IPS DF 6.9 (cell line): ENCODE measurements at regions not wholly inside any gene's neighbourhood (a gene's known extent, or its start where the extent isn't known, plus 50 kb on each side); places are given as distances from the start of the nearest gene placed in this dataset.
A peak's percentile ranks its signal among the peaks of the same experiment; 100 is the strongest.
"Not testable (repeated sequence)": the region's sequence is repeated elsewhere in the genome, so short reads cannot be mapped to it uniquely, and the experiment has no call there.

Source experiments
- DNase-seq: peaks from one replicate; pipeline ENCODE4 v3.0.0-alpha.2; 2013; ENCODE audit warnings: low read depth, low spot score
- H3K27ac ChIP-seq: one replicate; pipeline ENCODE4 v1.5.1; 2013; ENCODE audit warnings: low read length, control low read depth
- H3K27me3 ChIP-seq: 2 replicates; pipeline ENCODE4 v1.6.1; 2013; ENCODE audit warnings: mild to moderate bottlenecking, low read length; ENCODE audit not compliant: control insufficient read depth, insufficient read depth
- H3K36me3 ChIP-seq: 2 replicates; pipeline ENCODE4 v1.6.1; 2013; ENCODE audit warnings: low read length; ENCODE audit not compliant: control insufficient read depth, insufficient read depth
- H3K4me1 ChIP-seq: 2 replicates; pipeline ENCODE4 v1.6.1; 2013; ENCODE audit warnings: low read length; ENCODE audit not compliant: control insufficient read depth, insufficient read depth
- H3K4me3 ChIP-seq: 2 replicates; pipeline ENCODE4 v1.5.1; 2013; ENCODE audit warnings: mild to moderate bottlenecking, low read length
- H3K9me3 ChIP-seq: 2 replicates; pipeline ENCODE4 v1.6.1; 2013; ENCODE audit warnings: low read length, inconsistent platforms; ENCODE audit not compliant: control insufficient read depth, insufficient read depth
- WGBS: extraction: QIAGEN DNeasy Blood & Tissue Kit; methylation state at CpG from one replicate; pipeline ENCODE4 v1.1.7; 2013; ENCODE audit warnings: mixed read lengths, missing lambda C conversion rate; ENCODE audit not compliant: insufficient read length, insufficient coverage; 5-methylcytosine and 5-hydroxymethylcytosine counted together

DNA sequence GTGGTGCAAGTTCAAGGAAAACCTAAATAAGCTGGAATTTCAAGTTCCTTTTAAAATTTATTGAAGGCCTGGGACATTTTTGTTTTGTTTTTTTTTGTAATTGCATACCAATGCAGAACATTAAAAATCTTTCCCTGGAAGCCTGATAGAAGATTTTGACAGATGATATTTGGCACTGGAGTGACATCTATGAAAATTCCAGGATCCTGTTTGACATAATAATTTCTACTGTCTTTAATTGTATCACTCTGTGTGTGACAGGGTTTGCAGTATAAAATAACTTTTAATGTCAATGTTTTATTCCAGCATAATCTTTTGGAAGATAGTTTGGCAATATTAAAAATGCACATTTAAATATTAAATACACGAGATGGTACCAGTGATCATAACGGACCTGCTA is 514.2 kb upstream of the ACO1 start:
- DNase-seq, result no peak
- no peaks in the 10 kb centered on the region for H3K27me3 ChIP-seq
- H3K4me3 ChIP-seq, result no peak overlapping the region
- H3K4me1 ChIP-seq, result no peaks in the 10 kb centered on the region
- H3K36me3 ChIP-seq, result no peaks in the 10 kb centered on the region
- no peak overlapping the region for H3K27ac ChIP-seq
- no CpG with 5 or more reads among the region's 2 CpGs for WGBS
- H3K9me3 ChIP-seq, result no peaks in the 10 kb centered on the region

DNA sequence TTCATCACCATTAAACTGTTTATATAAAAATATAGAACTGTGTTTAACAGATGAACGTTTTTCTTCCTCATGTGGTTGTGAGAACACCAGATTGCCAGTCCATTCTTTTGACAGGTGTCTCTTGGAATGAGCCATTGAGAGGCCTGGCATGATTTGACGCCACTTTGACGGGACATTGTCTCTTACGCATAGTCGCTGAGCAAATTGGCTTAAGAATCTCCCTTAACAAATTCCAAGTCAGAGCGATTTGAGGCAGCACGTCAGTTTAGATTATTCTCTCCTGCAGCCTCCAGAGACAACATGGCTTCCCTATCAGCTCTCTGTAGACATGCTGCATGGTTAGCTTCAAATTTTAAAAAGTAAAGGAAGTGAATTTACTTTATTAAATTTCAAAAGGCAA is 510.7 kb upstream of the ACO1 start:
- Histone ChIP-seq H3K4me3 (no peak overlapping the region), H3K27me3 (no peaks in the 10 kb centered on the region), H3K36me3 (no peaks in the 10 kb centered on the region), H3K27ac (no peak overlapping the region), H3K9me3 (no peaks in the 10 kb centered on the region), H3K4me1 (no peaks in the 10 kb centered on the region)
- no CpG with 5 or more reads among the region's 7 CpGs for WGBS
- no peak for DNase-seq

DNA sequence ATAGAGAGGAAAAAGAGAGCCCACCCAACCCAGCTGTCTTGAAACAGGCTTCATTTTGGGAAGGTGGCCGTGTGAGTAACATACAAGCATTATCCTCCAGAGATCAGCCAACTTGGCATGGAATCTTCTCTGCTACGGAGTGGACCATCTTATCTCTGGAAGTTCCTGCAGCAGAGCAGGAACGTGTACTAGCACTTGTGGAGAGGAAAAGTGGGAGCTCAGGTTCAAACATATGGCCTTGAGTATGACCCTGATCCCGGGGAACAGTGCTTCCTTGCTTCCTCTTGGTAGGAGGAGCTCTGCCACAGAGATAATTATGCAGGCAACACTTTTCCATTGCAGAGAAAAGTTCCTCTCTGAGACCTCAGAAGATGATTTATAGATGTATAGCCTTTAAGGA is 490.4 kb upstream of the ACO1 start:
- H3K9me3 ChIP-seq, result no peaks in the 10 kb centered on the region

DNA sequence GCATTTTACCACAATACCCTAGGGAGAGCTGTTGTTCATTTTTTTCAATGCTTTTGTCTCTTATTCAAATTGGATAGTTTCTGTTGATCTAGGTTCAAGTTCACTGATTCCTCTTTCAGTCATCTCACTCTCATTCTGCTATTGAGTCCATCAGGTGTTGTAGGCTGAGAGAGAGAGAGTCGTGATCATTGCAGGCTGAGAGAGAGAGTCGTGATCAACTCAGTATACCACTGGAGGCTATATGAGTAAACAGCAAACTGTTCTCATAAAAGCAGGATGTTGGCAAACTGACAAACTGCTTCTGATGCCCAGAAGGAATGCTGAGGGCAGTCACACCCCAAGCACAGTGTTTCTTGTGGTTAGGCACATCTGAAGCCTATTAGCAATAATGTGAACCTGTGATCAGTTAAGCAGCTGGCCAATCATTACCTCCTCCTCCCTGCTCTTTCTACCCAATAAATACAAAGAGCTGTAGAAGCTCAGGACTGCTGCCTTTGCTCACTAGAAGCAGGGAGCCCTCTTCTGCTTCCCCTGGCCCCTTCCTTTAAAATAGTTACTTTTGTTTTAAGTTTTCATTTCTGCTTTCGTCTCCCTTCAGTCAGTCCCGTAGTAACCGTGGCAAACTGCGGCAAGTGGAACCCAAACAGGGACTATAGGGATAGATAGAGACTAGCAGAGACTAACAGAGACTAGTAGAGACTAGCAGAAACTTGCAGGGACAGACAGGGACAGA is 476.1 kb upstream of the ACO1 start:
- Histone ChIP-seq H3K4me1 (no peaks in the 10 kb centered on the region), H3K27ac (no peak overlapping the region), H3K36me3 (no peaks in the 10 kb centered on the region; the same call in 1 of the 2 replicates), H3K27me3 (no peaks in the 10 kb centered on the region), H3K9me3 (no peaks in the 10 kb centered on the region), H3K4me3 (no peak overlapping the region)
- no peak for DNase-seq
- no CpG with 5 or more reads among the region's 6 CpGs for WGBS

More for the DNA sequence above, 490.4 kb upstream of the ACO1 start:
- Histone ChIP-seq H3K4me3 (no peak overlapping the region), H3K36me3 (no peaks in the 10 kb centered on the region), H3K4me1 (no peaks in the 10 kb centered on the region), H3K27ac (no peak overlapping the region), H3K27me3 (no peaks in the 10 kb centered on the region)
- WGBS, result no CpG with 5 or more reads among the region's 4 CpGs
- DNase-seq, result no peak

DNA sequence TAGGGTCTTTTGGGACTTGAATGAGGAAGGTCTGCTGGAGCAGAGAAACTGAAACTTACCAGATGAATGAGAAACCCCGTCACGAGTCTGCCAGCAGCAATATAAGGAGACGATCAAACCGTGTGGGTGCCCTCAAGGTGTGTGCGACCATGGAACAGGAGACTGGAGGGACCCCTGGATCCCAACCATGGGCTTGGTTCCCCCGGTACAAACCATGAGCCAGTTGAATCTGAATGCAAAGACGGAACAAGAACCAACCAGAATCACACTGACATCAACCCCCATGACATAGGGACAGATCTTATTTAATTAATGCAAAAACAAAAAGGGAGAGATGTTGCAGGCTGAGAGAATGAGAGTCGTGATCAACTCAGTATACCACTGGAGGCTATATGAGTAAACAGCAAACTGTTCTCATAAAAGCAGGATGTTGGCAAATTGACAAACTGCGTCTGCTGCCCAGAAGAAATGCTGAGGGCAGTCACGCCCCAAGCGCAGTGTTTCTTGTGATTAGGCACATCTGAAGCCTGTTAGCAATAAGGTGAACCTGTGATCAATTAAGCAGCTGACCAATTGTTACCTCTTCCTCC is 475.5 kb upstream of the ACO1 start:
- no peak for DNase-seq
- no peak overlapping the region for H3K27ac ChIP-seq
- no peaks in the 10 kb centered on the region for H3K9me3 ChIP-seq
- no peak overlapping the region for H3K4me3 ChIP-seq
- H3K4me1 ChIP-seq, result no peaks in the 10 kb centered on the region
- H3K36me3 ChIP-seq, result no peaks in the 10 kb centered on the region; the same call in 1 of the 2 replicates
- no peaks in the 10 kb centered on the region for H3K27me3 ChIP-seq
- WGBS, result no CpG with 5 or more reads among the region's 11 CpGs

DNA sequence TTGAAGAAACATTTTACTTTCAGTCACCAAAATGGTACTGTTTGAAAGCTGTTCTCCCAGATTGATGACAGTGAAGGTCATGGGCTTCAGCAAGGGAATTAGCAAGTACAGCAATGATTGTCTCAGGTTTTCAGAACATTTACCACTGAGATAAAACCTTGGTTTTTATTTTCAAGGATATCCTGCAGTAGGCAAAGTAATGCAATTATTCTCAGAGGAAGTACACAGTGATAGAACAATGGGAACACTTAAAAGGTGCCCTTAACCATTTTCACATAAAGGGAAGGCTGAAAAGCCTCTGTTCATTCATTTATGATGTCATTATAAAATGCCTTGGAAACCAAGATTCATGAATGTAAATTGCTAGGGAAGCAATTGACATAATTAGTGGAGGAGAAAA is 471.8 kb upstream of the ACO1 start:
- H3K4me1 ChIP-seq, result no peaks in the 10 kb centered on the region
- H3K9me3 ChIP-seq, result no peaks in the 10 kb centered on the region
- no peak overlapping the region for H3K4me3 ChIP-seq
- H3K27me3 ChIP-seq, result no peaks in the 10 kb centered on the region
- no peak overlapping the region for H3K27ac ChIP-seq
- no peak for DNase-seq
- no peaks in the 10 kb centered on the region for H3K36me3 ChIP-seq

DNA sequence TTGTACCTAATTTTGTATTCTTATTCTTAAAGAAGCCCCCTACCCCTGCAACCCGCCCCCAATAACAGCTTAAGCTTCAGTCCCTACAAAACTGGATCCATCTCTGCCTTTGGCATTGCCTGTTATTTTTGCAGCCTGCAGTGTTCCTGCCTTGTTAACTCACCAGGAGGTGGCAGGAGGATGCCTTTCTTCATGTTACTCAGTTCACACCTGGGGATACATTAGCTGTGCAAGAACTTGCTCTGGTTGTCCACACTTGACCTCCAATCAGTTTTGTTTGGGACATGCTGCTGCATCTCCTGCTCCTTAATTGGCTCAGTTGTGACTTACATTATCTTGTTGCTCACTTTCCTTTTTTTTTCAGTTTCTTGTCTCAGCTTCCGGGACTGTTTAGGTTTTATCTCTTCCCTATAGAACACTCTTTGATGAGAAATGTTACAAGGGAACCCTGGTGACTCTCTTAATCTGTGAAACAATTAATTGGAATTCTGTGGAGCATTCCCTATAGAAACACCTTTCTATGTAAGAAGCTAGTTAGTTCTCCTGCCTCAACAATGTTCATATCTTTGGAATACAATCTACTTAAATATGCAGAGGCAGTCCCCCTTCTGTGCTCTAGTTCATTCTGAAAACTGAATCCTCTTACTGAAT is 467.7 kb upstream of the ACO1 start:
- WGBS, result no CpG with 5 or more reads among the region's 2 CpGs
- H3K4me1 ChIP-seq, result no peaks in the 10 kb centered on the region
- no peaks in the 10 kb centered on the region for H3K9me3 ChIP-seq
- H3K4me3 ChIP-seq, result no peak overlapping the region
- DNase-seq, result peak; percentile 27
- H3K27ac ChIP-seq, result no peak overlapping the region
- H3K27me3 ChIP-seq, result no peaks in the 10 kb centered on the region
- H3K36me3 ChIP-seq, result no peaks in the 10 kb centered on the region

DNA sequence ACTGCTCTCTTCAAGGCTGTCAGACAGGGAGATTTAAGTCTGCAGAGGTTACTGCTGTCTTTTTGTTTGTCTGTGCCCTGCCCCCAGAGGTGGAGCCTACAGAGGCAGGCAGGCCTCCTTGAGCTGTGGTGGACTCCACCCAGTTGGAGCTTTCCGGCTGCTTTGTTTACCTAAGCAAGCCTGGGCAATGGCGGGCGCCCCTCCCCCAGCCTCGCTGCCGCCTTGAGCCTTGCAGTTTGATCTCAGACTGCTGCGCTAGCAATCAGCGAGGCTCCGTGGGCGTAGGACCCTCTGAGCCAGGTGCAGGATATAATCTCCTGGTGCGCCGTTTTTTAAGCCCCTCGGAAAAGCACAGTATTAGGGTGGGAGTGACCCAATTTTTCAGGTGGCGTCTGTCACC is 446.7 kb upstream of the ACO1 start:
- H3K27ac ChIP-seq, H3K4me1 ChIP-seq, H3K9me3 ChIP-seq, H3K27me3 ChIP-seq, DNase-seq, H3K4me3 ChIP-seq, H3K36me3 ChIP-seq: not testable (repeated sequence)
- WGBS, result no CpG with 5 or more reads among the region's 13 CpGs

DNA sequence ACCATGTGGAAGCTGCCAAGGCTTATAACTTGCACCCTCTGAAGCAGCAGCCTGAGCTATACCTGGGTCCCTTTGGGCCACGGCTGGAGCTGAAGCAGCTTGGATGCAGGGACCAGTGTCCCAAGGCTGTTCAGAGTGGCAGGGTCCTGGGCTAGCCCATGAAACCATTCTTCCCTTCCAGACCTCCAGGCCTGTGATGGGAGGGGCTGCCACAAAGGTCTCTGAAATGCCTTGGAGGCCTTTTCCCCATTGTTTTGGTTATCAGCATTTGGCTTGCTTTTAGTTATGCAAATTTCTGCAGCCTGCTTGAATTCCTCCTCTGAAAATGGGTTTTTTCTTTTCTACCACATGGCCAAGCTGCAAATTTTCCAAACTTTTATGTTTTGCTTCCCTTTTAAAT is 433.7 kb upstream of the ACO1 start:
- no peaks in the 10 kb centered on the region for H3K27me3 ChIP-seq
- no peak for DNase-seq

DNA sequence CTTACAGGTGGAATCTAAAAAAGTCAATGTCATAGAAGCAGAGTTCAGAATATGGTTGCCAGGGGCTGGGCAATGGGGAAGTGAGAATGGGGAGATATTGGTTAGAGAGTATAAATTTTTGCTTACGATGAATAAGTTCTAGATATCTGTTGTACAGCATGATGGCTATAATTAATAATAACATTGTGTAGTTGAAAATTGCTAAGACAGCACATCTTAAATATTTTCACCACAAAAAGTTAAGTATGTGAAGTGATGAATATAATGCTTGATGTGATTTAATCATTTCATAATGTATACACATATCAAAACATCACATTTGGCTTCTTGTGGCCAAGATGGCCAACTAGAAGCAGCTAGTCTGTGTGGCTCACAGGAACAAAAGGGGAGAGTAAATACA is 425.9 kb upstream of the ACO1 start:
- Histone ChIP-seq H3K27me3 (no peaks in the 10 kb centered on the region), H3K9me3 (no peaks in the 10 kb centered on the region), H3K27ac (no peak overlapping the region), H3K36me3 (no peaks in the 10 kb centered on the region), H3K4me3 (no peak overlapping the region), H3K4me1 (no peaks in the 10 kb centered on the region)
- no CpG with 5 or more reads among the region's 1 CpG for WGBS
- no peak for DNase-seq

More for the DNA sequence above, 433.7 kb upstream of the ACO1 start:
- Histone ChIP-seq H3K9me3 (peaks cover 5% of the 10 kb centered on the region), H3K27ac (no peak overlapping the region), H3K4me1 (no peaks in the 10 kb centered on the region; the same call in 1 of the 2 replicates), H3K4me3 (no peak overlapping the region), H3K36me3 (no peaks in the 10 kb centered on the region)
- no CpG with 5 or more reads among the region's 1 CpG for WGBS
